ENCODE measurements at regions not wholly inside any gene's neighbourhood (a gene's known extent, or its start where the extent isn't known, plus 50 kb on each side); places are given as distances from the start of the nearest gene placed in this dataset.
"Not testable (repeated sequence)": the region's sequence is repeated elsewhere in the genome, so short reads cannot be mapped to it uniquely, and the experiment has no call there.

GRCh38 chr13:24997367-24997967 is 98.5 kb upstream of the PABPC3 start:
- DNase-seq: peak; percentile 26

GRCh38 chr13:24998433-24998832 is 97.5 kb upstream of the PABPC3 start:
- DNase-seq: no peak

GRCh38 chr13:25001476-25002206 is 94.3 kb upstream of the PABPC3 start:
- DNase-seq: no peak

GRCh38 chr13:25002311-25002710 is 93.6 kb upstream of the PABPC3 start:
- DNase-seq: peak; percentile 42

- DNase-seq: not testable (repeated sequence)
Measured at GRCh38 chr13:25004489-25004888, 91.4 kb upstream of the PABPC3 start.

GRCh38 chr13:25005050-25005497 is 90.9 kb upstream of the PABPC3 start:
- DNase-seq: peak; percentile 4

- DNase-seq: not testable (repeated sequence)
Measured at GRCh38 chr13:25007389-25007788, 88.5 kb upstream of the PABPC3 start.

- not testable (repeated sequence) for DNase-seq
Measured at GRCh38 chr13:25014398-25014973, 81.5 kb upstream of the PABPC3 start.

GRCh38 chr13:25017176-25017575 is 78.8 kb upstream of the PABPC3 start:
- DNase-seq: not testable (repeated sequence)

- DNase-seq: not testable (repeated sequence)
Measured at GRCh38 chr13:25017808-25018728, 77.9 kb upstream of the PABPC3 start.

GRCh38 chr13:25018729-25019115 is 77.2 kb upstream of the PABPC3 start:
- no peak for DNase-seq

- DNase-seq: not testable (repeated sequence)
Measured at GRCh38 chr13:25019741-25020140, 76.2 kb upstream of the PABPC3 start.

GRCh38 chr13:25024175-25024574 is 71.8 kb upstream of the PABPC3 start:
- DNase-seq: no peak

- no peak for DNase-seq
Measured at GRCh38 chr13:25032160-25032559, 63.8 kb upstream of the PABPC3 start.

- DNase-seq: no peak
Measured at GRCh38 chr13:25034173-25034572, 61.8 kb upstream of the PABPC3 start.

- DNase-seq: peak; percentile 43
Measured at GRCh38 chr13:25037057-25037813, 58.7 kb upstream of the PABPC3 start.

GRCh38 chr13:25042151-25042865 is 53.6 kb upstream of the PABPC3 start:
- no peak for DNase-seq

GRCh38 chr13:25044071-25044470 is 51.9 kb upstream of the PABPC3 start:
- DNase-seq: no peak

All from fibroblast of skin of right biceps (primary cell).